LNCAP (cell line): ENCODE measurements at regions not wholly inside any gene's neighbourhood (a gene's known extent, or its start where the extent isn't known, plus 50 kb on each side); places are given as distances from the start of the nearest gene placed in this dataset.

Source experiments
- TF ChIP-seq, protein P1 (sequence below): fragments of 450-650 bp; IDR thresholded peaks from 2 replicates; pipeline ENCODE4 v1.5.1; 2017; ENCODE audit warnings: mild to moderate bottlenecking

DNA sequence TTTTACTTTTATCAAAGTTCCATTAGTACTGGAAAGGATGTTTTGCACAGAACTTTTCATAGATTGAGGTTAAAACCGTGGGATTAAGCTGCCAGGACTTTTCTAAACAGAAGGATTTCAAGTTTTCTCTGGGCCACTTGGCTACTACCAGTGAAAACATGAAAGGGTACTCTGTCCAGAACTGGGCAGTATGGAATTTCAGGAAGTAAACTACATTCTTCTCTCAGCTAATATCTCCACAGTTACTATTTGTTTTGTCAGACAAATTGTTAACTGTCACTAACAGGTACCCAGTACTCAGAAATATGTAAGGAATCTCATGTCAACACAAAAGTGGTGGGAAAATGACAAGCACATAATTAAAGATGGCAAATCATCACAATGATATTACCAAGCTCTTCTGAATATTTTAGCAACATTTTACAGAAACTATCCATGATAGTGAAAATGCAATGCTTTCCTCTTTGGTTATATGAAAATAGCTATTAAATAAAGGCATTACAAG, 454.4 kb downstream of the C4orf33 start:
- TF ChIP-seq, protein P1, sequence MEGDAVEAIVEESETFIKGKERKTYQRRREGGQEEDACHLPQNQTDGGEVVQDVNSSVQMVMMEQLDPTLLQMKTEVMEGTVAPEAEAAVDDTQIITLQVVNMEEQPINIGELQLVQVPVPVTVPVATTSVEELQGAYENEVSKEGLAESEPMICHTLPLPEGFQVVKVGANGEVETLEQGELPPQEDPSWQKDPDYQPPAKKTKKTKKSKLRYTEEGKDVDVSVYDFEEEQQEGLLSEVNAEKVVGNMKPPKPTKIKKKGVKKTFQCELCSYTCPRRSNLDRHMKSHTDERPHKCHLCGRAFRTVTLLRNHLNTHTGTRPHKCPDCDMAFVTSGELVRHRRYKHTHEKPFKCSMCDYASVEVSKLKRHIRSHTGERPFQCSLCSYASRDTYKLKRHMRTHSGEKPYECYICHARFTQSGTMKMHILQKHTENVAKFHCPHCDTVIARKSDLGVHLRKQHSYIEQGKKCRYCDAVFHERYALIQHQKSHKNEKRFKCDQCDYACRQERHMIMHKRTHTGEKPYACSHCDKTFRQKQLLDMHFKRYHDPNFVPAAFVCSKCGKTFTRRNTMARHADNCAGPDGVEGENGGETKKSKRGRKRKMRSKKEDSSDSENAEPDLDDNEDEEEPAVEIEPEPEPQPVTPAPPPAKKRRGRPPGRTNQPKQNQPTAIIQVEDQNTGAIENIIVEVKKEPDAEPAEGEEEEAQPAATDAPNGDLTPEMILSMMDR: no peak

DNA sequence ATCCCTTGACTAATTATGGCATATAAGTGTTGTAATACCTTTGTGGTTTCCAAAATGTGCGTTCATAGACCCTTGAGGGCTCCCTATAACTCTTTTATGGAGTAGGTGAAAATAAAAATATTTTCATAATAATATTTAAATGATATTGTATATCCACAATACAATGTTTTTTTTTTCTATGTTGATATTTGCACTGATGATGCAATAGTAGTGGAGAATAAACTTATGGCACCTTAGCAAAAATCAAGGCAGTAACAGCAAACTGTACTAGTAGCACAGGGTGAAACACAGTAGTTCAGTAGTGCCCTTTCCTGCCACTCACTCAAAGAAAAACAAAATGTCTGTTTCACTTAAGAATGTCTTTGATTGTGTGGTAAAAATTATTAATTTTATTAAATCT, 465.3 kb downstream of the C4orf33 start:
- TF ChIP-seq, protein P1: no peak

DNA sequence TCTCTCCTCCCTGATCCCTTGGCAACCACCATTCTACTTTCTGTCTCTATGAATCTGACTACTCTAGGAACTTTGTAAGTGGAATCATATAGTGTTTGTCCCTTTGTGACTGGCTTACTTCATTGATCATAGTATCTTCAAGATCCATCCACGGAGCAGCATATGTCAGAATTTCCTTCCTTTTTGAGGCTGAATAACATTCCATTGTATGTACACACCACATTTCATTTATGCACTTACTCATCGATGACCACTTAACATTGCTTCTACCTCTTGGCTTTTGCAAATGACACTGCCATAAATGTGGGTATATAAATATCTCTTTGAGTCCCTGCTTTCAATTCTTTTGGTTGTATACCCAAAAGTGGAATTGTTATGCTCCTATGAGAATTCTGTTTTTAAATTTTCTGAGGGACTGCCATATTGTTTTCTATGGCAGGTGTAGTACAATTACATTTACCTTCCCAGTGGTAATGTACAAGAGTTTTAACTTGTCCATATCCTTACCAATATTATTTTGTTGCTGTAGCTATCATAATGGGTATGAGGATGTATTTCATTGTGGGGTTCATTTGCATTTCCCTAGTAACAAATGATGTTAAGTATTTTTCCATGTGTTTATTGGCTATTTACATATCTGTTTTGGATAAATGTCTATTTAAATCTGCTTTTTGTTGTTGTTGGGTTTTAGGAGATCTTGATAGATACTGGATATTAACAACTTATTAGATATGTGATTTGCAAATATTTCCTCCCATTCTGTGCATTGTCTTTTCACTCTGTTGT, 466.1 kb downstream of the C4orf33 start:
- TF ChIP-seq, protein P1: no peak

DNA sequence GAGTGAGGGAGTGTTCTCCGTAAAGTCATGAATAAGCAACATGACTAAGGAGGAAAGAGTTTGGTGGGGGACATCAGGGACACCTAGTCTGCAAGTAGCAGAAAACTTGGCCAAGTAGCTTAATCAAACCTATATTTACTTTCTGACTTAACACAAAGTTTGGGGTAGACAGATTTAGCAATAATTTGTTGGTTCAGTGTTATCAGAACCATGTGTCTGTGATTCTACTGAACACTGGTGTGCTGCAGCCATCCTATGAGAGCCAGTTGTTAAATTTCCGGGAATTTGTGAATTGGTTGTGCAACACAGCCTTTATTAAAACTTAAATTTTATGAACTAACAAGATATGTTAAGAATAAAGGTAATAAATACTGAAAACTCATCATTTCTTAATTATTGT, 469.3 kb downstream of the C4orf33 start:
- TF ChIP-seq, protein P1: no peak

DNA sequence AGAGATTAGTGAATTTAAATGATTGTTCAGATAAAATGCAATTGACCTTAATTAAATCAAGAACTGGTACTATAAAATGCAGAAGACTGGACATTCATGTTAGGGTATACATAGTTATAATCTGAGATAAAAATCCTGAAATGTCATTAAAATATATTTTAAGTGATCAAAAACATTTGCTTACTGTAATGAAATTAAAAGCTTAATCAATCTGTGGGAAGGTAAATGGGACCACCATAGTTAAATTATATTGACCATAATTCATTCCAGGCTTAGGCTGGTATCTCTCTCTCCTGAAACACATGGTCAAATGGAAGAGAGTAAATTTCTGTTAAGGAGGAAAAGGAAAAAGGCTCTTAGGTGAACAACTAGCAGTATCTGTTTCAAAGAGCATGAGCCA, 474.4 kb downstream of the C4orf33 start:
- TF ChIP-seq, protein P1: no peak

DNA sequence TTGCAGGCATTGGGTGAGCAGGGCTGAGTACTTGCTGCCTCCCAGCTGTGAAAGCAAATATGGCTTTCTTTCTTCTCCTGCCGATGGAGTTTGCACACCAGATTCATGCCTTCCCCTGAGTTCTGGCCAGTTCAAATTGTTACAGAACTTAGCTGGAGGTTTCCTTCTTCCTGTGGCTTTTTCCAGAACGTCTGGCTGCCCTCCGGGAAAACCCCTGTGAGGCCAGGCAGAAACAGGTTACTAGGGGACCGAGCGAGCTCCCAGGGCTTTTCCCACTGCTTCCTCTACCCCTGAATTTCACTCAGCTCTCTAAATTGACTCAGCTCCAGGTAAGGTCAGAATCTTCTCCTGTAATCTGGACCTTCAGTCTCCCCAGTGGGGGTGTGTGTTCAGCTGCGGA, 482.4 kb downstream of the C4orf33 start:
- TF ChIP-seq, protein P1: no peak

DNA sequence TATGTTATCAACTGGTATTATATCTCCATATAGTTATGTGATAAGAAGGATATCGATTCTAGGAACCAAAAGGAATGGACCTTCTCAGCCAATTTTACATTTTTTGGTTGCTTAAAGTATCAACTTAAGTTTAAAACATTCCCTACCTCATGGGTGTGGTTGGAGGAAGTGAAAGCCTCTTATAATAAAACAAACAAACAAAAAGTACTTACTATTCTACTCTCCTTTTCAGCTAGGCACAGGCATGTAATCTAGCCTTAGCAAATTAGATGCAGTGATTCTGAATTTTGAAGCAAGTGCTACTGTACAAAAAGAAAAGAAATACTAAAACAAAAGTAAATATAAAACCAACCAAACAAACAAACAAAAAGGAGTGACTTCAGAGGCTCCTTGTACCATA, 485.4 kb downstream of the C4orf33 start:
- TF ChIP-seq, protein P1: no peak
